Esophagus squamous epithelium (tissue), 5 donors: ENCODE measurements at regions not wholly inside any gene's neighbourhood (a gene's known extent, or its start where the extent isn't known, plus 50 kb on each side); places are given as distances from the start of the nearest gene placed in this dataset.

ENCODE experiments used
- DNase-seq: peaks from one replicate; lab custom pipeline; 2025; lab: John Stamatoyannopoulos, UW
- H3K27ac ChIP-seq, 4 donors: fragments of 200-600 bp; sonication (generic); one replicate each; pipeline ENCODE4 v1.5.1; 2016 to 2019; ENCODE audit warnings: mild to moderate bottlenecking in 1 of 4
- H3K27me3 ChIP-seq, 4 donors: fragments of 200-600 bp; sonication (generic); 1 replicate in 3 of 4; 2 replicates in 1 of 4; pipeline versions ENCODE4 v1.5.1 to v1.6.0; 2017 to 2021; ENCODE audit warnings: antibody characterized with exemption in 1 of 4
- H3K36me3 ChIP-seq, 3 donors: fragments of 200-600 bp; sonication (generic); one replicate each; pipeline ENCODE4 v1.5.1; 2016 to 2019
- H3K4me1 ChIP-seq, 3 donors: fragments of 200-600 bp; sonication (generic); one replicate each; pipeline ENCODE4 v1.5.1; 2017 to 2019
- H3K4me3 ChIP-seq, 4 donors: fragments of 200-600 bp; sonication (generic); 1 replicate in 3 of 4; 2 replicates in 1 of 4; pipeline ENCODE4 v1.5.1; 2016 to 2019; ENCODE audit warnings: mild to moderate bottlenecking in 2 of 4, moderate library complexity in 1 of 4
- H3K9me3 ChIP-seq, 3 donors: fragments of 200-600 bp; sonication (generic); one replicate each; pipeline ENCODE4 v1.5.1; 2016 to 2019
- POLR2A ChIP-seq, 4 donors: fragments of 450-650 bp; IDR thresholded peaks; one replicate each; pipeline ENCODE4 v1.6.1; 2017; ENCODE audit warnings: antibody characterized with exemption in 4 of 4, mild to moderate bottlenecking in 4 of 4, moderate library complexity in 3 of 4
- WGBS, 2 donors: methylation state at CpG; one replicate each; pipeline ENCODE4 v1.1.5; 2018; 5-methylcytosine and 5-hydroxymethylcytosine counted together
- intact Hi-C: fragments of 100-400 bp; cut with DNase I; formaldehyde crosslinking; loops from one replicate; pipeline ENCODE4 v1.15.0; 2022
- TF ChIP-seq, protein P1 (sequence below), 6 experiments: fragments of 450-650 bp in 4 of 6; fragments of 200-600 bp in 2 of 6; sonication (generic) in 2 of 6; IDR thresholded peaks; one replicate each; pipeline ENCODE4 v1.5.1; 2016 to 2019; ENCODE audit warnings: antibody characterized with exemption in 6 of 6, mild to moderate bottlenecking in 4 of 6, moderate library complexity in 4 of 6
- donor health status: DM: yes; HTN: yes; CAD: no.

DNA sequence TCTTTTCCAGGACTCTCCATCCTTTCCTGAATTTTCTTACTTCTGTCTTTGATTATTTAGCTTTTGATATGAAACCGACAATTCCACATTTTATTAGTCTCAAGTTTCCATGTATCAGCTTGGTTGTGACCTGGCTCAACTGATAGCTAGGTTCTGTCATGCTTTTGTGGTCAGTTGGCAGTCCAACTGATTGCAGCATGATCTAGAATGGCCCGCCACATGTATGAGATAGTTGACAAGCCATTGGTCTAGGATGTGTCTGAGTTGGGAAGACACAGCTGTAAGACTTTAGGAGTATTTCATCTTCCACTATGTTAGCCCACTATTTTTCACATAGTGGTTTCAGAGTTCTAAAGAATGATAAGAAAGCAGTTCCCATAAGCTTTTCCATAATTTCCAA is 117.5 kb upstream of the GRID2 start:
- H3K27ac ChIP-seq: no peak overlapping the region
- H3K27me3 ChIP-seq: no peaks in the 10 kb centered on the region
- TF ChIP-seq, protein P1, sequence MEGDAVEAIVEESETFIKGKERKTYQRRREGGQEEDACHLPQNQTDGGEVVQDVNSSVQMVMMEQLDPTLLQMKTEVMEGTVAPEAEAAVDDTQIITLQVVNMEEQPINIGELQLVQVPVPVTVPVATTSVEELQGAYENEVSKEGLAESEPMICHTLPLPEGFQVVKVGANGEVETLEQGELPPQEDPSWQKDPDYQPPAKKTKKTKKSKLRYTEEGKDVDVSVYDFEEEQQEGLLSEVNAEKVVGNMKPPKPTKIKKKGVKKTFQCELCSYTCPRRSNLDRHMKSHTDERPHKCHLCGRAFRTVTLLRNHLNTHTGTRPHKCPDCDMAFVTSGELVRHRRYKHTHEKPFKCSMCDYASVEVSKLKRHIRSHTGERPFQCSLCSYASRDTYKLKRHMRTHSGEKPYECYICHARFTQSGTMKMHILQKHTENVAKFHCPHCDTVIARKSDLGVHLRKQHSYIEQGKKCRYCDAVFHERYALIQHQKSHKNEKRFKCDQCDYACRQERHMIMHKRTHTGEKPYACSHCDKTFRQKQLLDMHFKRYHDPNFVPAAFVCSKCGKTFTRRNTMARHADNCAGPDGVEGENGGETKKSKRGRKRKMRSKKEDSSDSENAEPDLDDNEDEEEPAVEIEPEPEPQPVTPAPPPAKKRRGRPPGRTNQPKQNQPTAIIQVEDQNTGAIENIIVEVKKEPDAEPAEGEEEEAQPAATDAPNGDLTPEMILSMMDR (IDR thresholded peaks at IDR 0.05): no peak
- no peak for TF ChIP-seq POLR2A (IDR thresholded peaks at IDR 0.05)
- H3K9me3 ChIP-seq: peaks cover 0 to 7% (median 4%) of the 10 kb centered on the region in 3 donors
- H3K4me1 ChIP-seq: peaks cover 0 to 4% (median 0%) of the 10 kb centered on the region in 3 donors
- intact Hi-C loops: no loop called here
- no peak for DNase-seq
- H3K36me3 ChIP-seq: no peaks in the 10 kb centered on the region
- WGBS, 2 donors: 89 to 100% methylated on average over 2 of the region's 2 CpGs
- no peak overlapping the region for H3K4me3 ChIP-seq

DNA sequence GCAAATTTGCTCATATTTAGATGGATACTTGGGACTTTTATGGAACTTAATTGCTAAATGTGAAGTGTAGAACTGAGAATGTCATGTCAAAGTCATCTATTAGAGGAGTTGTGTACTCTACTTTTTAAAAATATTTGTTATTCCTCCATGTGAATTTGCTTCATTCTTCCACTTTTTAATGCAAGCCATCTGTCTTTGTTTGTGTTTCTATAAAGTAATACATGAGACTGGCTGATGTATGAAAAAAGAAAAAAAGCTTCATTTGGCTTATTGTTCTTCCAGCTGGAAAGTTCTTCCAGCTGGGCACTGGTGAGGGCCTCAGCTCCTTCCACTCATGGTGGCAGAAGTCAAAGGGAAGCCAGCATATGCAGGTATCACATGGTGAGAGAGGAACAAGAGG is 114.6 kb upstream of the GRID2 start:
- intact Hi-C loops: no loop called here
- Histone ChIP-seq H3K4me3 (no peak overlapping the region), H3K27ac (no peak overlapping the region), H3K9me3 (no peaks in the 10 kb centered on the region), H3K4me1 (peaks cover 0 to 4% (median 0%) of the 10 kb centered on the region in 3 donors), H3K27me3 (no peaks in the 10 kb centered on the region), H3K36me3 (no peaks in the 10 kb centered on the region)
- TF ChIP-seq POLR2A (IDR thresholded peaks at IDR 0.05): no peak
- TF ChIP-seq, protein P1 (IDR thresholded peaks at IDR 0.05): no peak
- DNase-seq: no peak

DNA sequence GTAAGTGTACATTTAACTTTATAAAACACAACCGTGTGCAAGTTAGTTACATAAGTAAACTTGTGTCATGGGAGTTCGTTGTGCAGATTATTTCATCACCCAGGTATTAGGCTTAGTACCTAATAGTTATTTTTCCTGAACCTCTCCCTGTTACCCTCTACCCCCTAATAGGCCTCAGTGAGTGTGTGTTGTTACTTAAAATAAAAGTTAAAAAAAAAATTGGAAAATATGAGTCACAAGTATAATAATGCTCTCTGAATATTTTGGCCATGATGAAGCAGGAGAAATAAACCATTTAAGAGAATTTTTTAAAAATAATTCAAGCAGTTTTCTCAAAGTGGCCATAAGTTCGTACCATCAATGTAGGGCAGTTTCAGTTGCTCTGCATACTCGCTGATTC is 105.1 kb upstream of the GRID2 start:
- Histone ChIP-seq H3K27ac (no peak overlapping the region), H3K4me3 (no peak overlapping the region), H3K9me3 (no peaks in the 10 kb centered on the region), H3K36me3 (no peaks in the 10 kb centered on the region), H3K27me3 (no peaks in the 10 kb centered on the region), H3K4me1 (no peaks in the 10 kb centered on the region)
- no peak for DNase-seq
- intact Hi-C loops: no loop called here
- 76 to 82% methylated on average over 4 of the region's 4 CpGs for WGBS, 2 donors
- TF ChIP-seq, protein P1 (IDR thresholded peaks at IDR 0.05): no peak
- TF ChIP-seq POLR2A (IDR thresholded peaks at IDR 0.05): no peak

DNA sequence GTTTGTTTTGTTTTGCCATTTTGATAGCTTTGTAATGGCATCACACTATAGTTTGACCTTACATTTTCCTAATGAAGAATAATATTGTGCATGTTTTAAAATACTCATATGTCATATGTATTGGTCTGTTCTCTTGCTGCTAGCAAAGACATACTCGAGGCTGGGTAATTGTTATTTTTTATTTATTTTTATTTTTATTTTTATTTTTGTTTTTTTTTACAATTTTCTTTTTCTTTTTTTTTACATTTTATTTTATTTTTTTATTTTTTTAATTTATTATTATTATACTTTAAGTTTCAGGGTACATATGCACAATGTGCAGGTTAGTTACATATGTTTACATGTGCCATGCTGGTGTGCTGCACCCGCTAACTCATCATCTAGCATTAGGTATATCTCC is 104.6 kb upstream of the GRID2 start:
- no peak overlapping the region for H3K27ac ChIP-seq
- no peak for DNase-seq
- H3K36me3 ChIP-seq: no peaks in the 10 kb centered on the region
- no peaks in the 10 kb centered on the region for H3K27me3 ChIP-seq
- no peaks in the 10 kb centered on the region for H3K9me3 ChIP-seq
- intact Hi-C loops: no loop called here
- WGBS, 2 donors: 90 to 96% methylated on average over 2 of the region's 2 CpGs
- no peak overlapping the region for H3K4me3 ChIP-seq
- TF ChIP-seq, protein P1 (IDR thresholded peaks at IDR 0.05): no peak
- no peak for TF ChIP-seq POLR2A (IDR thresholded peaks at IDR 0.05)
- H3K4me1 ChIP-seq: peaks cover 0 to 2% (median 0%) of the 10 kb centered on the region in 3 donors

DNA sequence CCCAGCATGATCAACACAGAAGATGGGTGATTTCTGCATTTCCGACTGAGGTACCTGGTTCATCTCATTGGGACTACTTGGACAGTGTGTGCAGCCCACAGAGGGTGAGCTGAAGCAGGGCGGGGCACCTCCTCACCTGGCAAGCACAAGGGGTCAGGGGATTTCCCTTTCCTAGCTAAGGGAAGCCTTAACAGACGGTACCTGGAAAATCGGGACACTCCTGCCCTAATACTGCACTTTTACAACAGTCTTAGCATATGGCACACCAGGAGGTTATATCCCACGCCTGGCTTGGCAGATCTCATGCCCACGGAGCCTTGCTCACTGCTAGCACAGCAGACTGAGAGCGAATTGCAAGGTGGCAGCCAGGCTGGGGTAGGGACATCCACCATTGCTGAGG is 92.9 kb upstream of the GRID2 start:
- H3K4me1 ChIP-seq: no peaks in the 10 kb centered on the region
- TF ChIP-seq, protein P1 (IDR thresholded peaks at IDR 0.05): no peak
- TF ChIP-seq POLR2A (IDR thresholded peaks at IDR 0.05): no peak
- no peak for DNase-seq
- H3K9me3 ChIP-seq: no peaks in the 10 kb centered on the region
- WGBS, 2 donors: 76 to 86% methylated on average over 3 to 5 of the region's 7 CpGs
- no peaks in the 10 kb centered on the region for H3K36me3 ChIP-seq
- no peak overlapping the region for H3K4me3 ChIP-seq
- H3K27me3 ChIP-seq: no peaks in the 10 kb centered on the region
- intact Hi-C loops: no loop called here
- H3K27ac ChIP-seq: no peak overlapping the region
